ENCODE measurements at regions not wholly inside any gene's neighbourhood (a gene's known extent, or its start where the extent isn't known, plus 50 kb on each side); places are given as distances from the start of the nearest gene placed in this dataset.

DNA sequence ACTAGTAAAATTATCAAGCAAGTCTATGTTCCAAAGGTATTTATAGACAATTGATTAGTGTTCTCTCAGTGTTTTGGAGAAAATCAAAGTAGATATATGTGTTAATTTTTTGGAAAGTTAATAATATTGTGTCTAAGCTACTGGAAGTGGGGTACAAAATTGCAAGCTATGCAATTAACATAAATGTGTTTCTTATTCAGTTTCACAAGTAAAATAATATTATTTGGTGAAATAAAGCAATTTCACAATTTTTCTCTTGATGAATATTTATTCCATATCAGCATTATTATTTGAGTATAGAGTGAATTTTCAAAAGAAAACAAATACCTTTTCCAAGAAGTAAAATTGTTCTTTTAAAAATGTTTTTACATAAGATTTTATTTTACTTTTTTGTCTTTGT, 1047.7 kb downstream of the TBL1XR1 start:
- Mint-ChIP-seq H3K4me1 (peaks cover 20% of the 10 kb centered on the region), H3K27me3 (ENCODE audit: low read depth) (no peaks in the 10 kb centered on the region)

GRCh38 chr3:176147251-176147650, 1050.0 kb downstream of the TBL1XR1 start:
- Mint-ChIP-seq H3K4me3 (no peak overlapping the region), H3K27ac (ENCODE audit: unreplicated experiment) (peak overlapping the region; percentile 43), H3K9me3 (no peaks in the 10 kb centered on the region), H3K36me3 (ENCODE audit: low read depth) (peaks cover 3% of the 10 kb centered on the region), H3K4me1 (peaks cover 20% of the 10 kb centered on the region), H3K27me3 (ENCODE audit: low read depth) (no peaks in the 10 kb centered on the region)
- TF ChIP-seq, protein P1, sequence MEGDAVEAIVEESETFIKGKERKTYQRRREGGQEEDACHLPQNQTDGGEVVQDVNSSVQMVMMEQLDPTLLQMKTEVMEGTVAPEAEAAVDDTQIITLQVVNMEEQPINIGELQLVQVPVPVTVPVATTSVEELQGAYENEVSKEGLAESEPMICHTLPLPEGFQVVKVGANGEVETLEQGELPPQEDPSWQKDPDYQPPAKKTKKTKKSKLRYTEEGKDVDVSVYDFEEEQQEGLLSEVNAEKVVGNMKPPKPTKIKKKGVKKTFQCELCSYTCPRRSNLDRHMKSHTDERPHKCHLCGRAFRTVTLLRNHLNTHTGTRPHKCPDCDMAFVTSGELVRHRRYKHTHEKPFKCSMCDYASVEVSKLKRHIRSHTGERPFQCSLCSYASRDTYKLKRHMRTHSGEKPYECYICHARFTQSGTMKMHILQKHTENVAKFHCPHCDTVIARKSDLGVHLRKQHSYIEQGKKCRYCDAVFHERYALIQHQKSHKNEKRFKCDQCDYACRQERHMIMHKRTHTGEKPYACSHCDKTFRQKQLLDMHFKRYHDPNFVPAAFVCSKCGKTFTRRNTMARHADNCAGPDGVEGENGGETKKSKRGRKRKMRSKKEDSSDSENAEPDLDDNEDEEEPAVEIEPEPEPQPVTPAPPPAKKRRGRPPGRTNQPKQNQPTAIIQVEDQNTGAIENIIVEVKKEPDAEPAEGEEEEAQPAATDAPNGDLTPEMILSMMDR (conservative IDR thresholded peaks at IDR 0.05): no peak
- DNase-seq (ENCODE audit: low read depth, low spot score): no peak

More for the DNA sequence above, 1047.7 kb downstream of the TBL1XR1 start:
- no peak overlapping the region for H3K4me3 Mint-ChIP-seq
- TF ChIP-seq, protein P1 (conservative IDR thresholded peaks at IDR 0.05): no peak
- H3K9me3 Mint-ChIP-seq: no peaks in the 10 kb centered on the region
- no peak overlapping the region for H3K27ac Mint-ChIP-seq (ENCODE audit: unreplicated experiment)
- no peak for DNase-seq (ENCODE audit: low read depth, low spot score)
- H3K36me3 Mint-ChIP-seq (ENCODE audit: low read depth): no peaks in the 10 kb centered on the region

GRCh38 chr3:176141837-176142236, 1055.4 kb downstream of the TBL1XR1 start:
- Mint-ChIP-seq H3K4me3 (no peak overlapping the region), H3K4me1 (peaks cover 10% of the 10 kb centered on the region), H3K36me3 (ENCODE audit: low read depth) (peaks cover 3% of the 10 kb centered on the region), H3K27me3 (ENCODE audit: low read depth) (no peaks in the 10 kb centered on the region), H3K9me3 (peaks cover 10% of the 10 kb centered on the region), H3K27ac (ENCODE audit: unreplicated experiment) (no peak overlapping the region)
- TF ChIP-seq, protein P1 (conservative IDR thresholded peaks at IDR 0.05): no peak
- DNase-seq (ENCODE audit: low read depth, low spot score): no peak

- Mint-ChIP-seq H3K4me1 (no peaks in the 10 kb centered on the region), H3K36me3 (ENCODE audit: low read depth) (no peaks in the 10 kb centered on the region), H3K4me3 (no peak overlapping the region), H3K27ac (ENCODE audit: unreplicated experiment) (no peak overlapping the region), H3K9me3 (peaks cover 4% of the 10 kb centered on the region), H3K27me3 (ENCODE audit: low read depth) (no peaks in the 10 kb centered on the region)
- no peak for DNase-seq (ENCODE audit: low read depth, low spot score)
- TF ChIP-seq, protein P1 (conservative IDR thresholded peaks at IDR 0.05): no peak
Observed at GRCh38 chr3:176120507-176120906, 1076.8 kb downstream of the TBL1XR1 start.

GRCh38 chr3:176119826-176120225, 1077.5 kb downstream of the TBL1XR1 start:
- Mint-ChIP-seq H3K4me3 (no peak overlapping the region), H3K27ac (ENCODE audit: unreplicated experiment) (no peak overlapping the region), H3K36me3 (ENCODE audit: low read depth) (no peaks in the 10 kb centered on the region), H3K4me1 (no peaks in the 10 kb centered on the region), H3K27me3 (ENCODE audit: low read depth) (no peaks in the 10 kb centered on the region), H3K9me3 (peaks cover 4% of the 10 kb centered on the region)
- TF ChIP-seq, protein P1 (conservative IDR thresholded peaks at IDR 0.05): no peak
- no peak for DNase-seq (ENCODE audit: low read depth, low spot score)

DNA sequence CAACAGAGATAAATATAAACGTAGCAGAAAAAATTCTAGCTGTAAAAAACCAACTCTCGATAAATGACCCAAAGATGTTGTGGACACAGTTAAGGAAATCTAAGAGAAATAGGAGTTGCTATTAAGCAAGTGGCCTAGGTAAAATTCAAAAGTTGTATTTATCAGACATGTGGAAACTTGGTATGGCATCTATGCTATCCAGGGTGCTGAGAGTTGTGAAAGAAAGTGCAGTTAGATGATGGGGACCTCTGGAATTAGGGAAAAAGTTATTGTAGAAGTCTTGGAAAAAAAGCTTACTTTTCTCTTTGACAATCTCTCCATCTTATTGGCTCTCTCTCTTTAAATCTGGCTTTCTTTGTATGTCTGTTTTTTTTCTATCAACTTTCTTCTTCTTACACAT, 1090.9 kb downstream of the TBL1XR1 start:
- H3K27me3 Mint-ChIP-seq (ENCODE audit: low read depth): no peaks in the 10 kb centered on the region
- DNase-seq (ENCODE audit: low read depth, low spot score): no peak
- no peak overlapping the region for H3K27ac Mint-ChIP-seq (ENCODE audit: unreplicated experiment)
- H3K4me1 Mint-ChIP-seq: peaks cover 20% of the 10 kb centered on the region
- H3K4me3 Mint-ChIP-seq: no peak overlapping the region
- TF ChIP-seq, protein P1 (conservative IDR thresholded peaks at IDR 0.05): no peak
- peaks cover 8% of the 10 kb centered on the region for H3K9me3 Mint-ChIP-seq
- peaks cover 4% of the 10 kb centered on the region for H3K36me3 Mint-ChIP-seq (ENCODE audit: low read depth)

All from neural crest cell (in vitro differentiated cells).